ENCODE measurements at regions not wholly inside any gene's neighbourhood (a gene's known extent, or its start where the extent isn't known, plus 50 kb on each side); places are given as distances from the start of the nearest gene placed in this dataset.

DNA sequence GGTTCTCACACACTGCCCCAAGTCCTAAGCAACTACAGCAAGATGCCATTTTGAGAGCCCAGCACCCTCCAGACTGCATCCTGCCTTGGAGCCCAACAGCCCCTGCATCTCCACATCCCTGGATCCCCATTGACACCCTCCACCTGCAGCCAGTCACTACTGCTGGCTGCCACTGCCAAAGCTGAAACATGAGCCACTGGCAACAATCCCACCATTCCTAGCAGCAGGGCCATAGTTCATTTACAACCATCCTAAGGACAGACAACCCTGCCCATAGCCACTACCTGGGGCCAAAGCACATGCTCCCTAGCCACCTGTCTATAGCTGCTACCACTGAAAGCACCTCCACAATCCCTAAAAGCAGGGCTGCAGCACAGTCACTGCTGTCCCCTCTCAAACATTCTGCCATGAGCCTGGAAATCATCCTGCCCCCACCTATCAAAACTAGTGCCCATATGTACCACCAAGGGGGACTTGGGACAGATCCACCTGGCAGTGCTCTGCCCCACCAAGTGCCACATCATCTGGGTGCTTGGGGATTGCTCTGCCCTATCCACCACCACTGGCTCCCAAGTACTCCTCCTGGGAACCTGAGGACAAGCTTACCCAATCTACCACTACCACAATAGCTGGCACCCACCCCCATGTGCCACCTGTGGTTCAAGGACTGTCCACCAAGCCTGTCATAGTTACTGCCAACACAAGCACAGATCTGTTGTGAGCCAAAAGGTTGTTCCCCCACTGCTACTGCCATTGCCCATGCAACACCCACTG is 138.8 kb upstream of the SOX6 start:
- Histone ChIP-seq H3K27me3 (ENCODE audit: insufficient read depth in 3 of 3, low read length in 2 of 3) (no peaks in the 10 kb centered on the region), H3K4me1 (peaks cover 23% of the 10 kb centered on the region), H3K27ac (no peak overlapping the region), H3K4me3 (no peak overlapping the region), H3K36me3 (ENCODE audit: insufficient read depth in 1 of 2, low read depth in 1 of 2) (no peaks in the 10 kb centered on the region), H3K9me3 (no peaks in the 10 kb centered on the region)
- intact Hi-C loops (cut with DNase I): no loop called here
- no peak for TF ChIP-seq CTCF (IDR thresholded peaks at IDR 0.05)
- DNase-seq (peak in 1 of 2 donors; percentile 68), ATAC-seq (peak; percentile 77 to 94 (median 86))

GRCh38 chr11:16484434-16484833 is 128.1 kb upstream of the SOX6 start:
- H3K36me3 ChIP-seq (ENCODE audit: insufficient read depth in 1 of 2, low read depth in 1 of 2): no peaks in the 10 kb centered on the region
- DNase-seq (no peak), ATAC-seq (no peak)
- 85 to 95% (median 94%) methylated on average over 7 of the region's 7 CpGs for WGBS, 3 donors
- intact Hi-C loops (cut with DNase I): no loop called here
- no peak overlapping the region for H3K4me3 ChIP-seq
- H3K27ac ChIP-seq: no peak overlapping the region
- no peaks in the 10 kb centered on the region for H3K27me3 ChIP-seq (ENCODE audit: insufficient read depth in 3 of 3, low read length in 2 of 3)
- H3K9me3 ChIP-seq: no peaks in the 10 kb centered on the region
- TF ChIP-seq CTCF (IDR thresholded peaks at IDR 0.05): no peak
- peaks cover 34% of the 10 kb centered on the region for H3K4me1 ChIP-seq

DNA sequence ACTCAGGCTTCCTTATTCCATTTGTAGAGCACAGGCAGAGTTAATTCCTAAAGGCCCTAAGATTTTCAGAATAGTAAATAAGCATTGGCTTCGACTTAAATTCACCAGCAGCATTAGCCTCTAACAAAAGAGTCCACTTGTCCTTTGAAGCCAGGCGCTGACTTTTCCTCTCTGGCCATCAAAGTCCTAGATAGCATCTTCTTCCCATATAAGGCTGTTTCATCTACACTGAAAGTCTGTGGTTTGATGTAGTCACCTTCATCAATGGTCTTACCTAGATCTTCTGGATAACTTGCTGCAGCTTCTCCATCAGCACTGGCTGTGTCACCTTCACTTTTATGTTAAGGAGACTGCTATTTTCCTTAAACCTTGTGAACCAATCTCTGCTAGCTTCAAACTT is 118.3 kb upstream of the SOX6 start:
- no peak for DNase-seq
- WGBS, 3 donors: 95 to 100% (median 98%) methylated on average over 2 of the region's 2 CpGs
- no peak for TF ChIP-seq CTCF (IDR thresholded peaks at IDR 0.05)
- Histone ChIP-seq H3K4me1 (peaks cover 30% of the 10 kb centered on the region), H3K27ac (no peak overlapping the region), H3K36me3 (ENCODE audit: insufficient read depth in 1 of 2, low read depth in 1 of 2) (no peaks in the 10 kb centered on the region), H3K9me3 (no peaks in the 10 kb centered on the region), H3K4me3 (no peak overlapping the region), H3K27me3 (ENCODE audit: insufficient read depth in 3 of 3, low read length in 2 of 3) (no peaks in the 10 kb centered on the region)
- intact Hi-C loops (cut with DNase I): no loop called here
- no peak for ATAC-seq

DNA sequence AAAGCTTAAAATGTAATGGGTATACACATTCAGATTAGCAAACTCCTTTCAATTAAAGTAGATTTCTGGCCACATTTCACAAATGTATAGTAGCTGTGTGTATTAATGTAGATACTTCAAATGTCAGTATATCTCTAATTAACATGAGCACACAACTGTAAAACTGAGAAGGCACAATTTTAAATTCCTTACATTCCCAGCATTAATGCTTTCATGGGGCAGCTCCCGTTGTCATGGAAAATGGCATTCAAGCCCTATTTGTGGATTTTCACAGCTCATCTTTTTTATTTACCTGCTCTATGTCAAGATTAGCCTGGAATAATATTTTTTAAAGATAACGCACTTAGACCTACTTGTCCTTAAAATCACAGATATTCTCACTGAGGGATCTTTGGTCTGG is 113.6 kb upstream of the SOX6 start:
- Histone ChIP-seq H3K36me3 (ENCODE audit: insufficient read depth in 1 of 2, low read depth in 1 of 2) (no peaks in the 10 kb centered on the region), H3K4me1 (peaks cover 36% of the 10 kb centered on the region), H3K27ac (peak overlapping the region; percentile 23), H3K27me3 (ENCODE audit: insufficient read depth in 3 of 3, low read length in 2 of 3) (no peaks in the 10 kb centered on the region), H3K4me3 (no peak overlapping the region), H3K9me3 (no peaks in the 10 kb centered on the region)
- ATAC-seq: no peak
- DNase-seq: no peak
- TF ChIP-seq CTCF (IDR thresholded peaks at IDR 0.05): no peak
- WGBS, 3 donors: 63 to 76% (median 65%) methylated on average over 2 of the region's 2 CpGs
- intact Hi-C loops (cut with DNase I): loop anchor here in 1 of 2 donors (10.0 kb wide), 1 partner anchor 135 kb away; no protein-coding TSS in a partner anchor
